GM12892 (cell line): ENCODE measurements at regions not wholly inside any gene's neighbourhood (a gene's known extent, or its start where the extent isn't known, plus 50 kb on each side); places are given as distances from the start of the nearest gene placed in this dataset.
"Not testable (repeated sequence)": the region's sequence is repeated elsewhere in the genome, so short reads cannot be mapped to it uniquely, and the experiment has no call there.

Source experiments
- POLR2A ChIP-seq: IDR thresholded peaks from 2 replicates; pipeline ENCODE4 v1.6.1; 2011; ENCODE audit warnings: low read depth, low read length, control low read depth
- POLR2AphosphoS5 ChIP-seq: IDR thresholded peaks from 2 replicates; pipeline ENCODE4 v1.6.1; 2011; ENCODE audit warnings: low read depth, low read length, control low read depth

- TF ChIP-seq POLR2A, POLR2AphosphoS5: not testable (repeated sequence)
Measured at GRCh38 chr1:81501485-81501884, 299.2 kb upstream of the ADGRL2 start.
